Activated naive CD8-positive, alpha-beta T cell treated with anti-CD3 and anti-CD28 coated beads, Interleukin-2, amount 10 ng/mL, durations not matched to agents 7 days and 5 days (primary cell): ENCODE measurements at regions not wholly inside any gene's neighbourhood (a gene's known extent, or its start where the extent isn't known, plus 50 kb on each side); places are given as distances from the start of the nearest gene placed in this dataset.

Experiments
- ATAC-seq: fragments of 150-1000 bp; cut with Tn5 transposase; one replicate; pipeline ENCODE4 v1.10.0; 2021; ENCODE audit warnings: low read depth, moderate library complexity
- POLR2A ChIA-PET: fragments of 350-600 bp; sonication (Branson Sonifier 250); formaldehyde crosslinking; loops from one replicate; lab custom pipeline; 2021; ENCODE audit warnings: antibody characterized with exemption; lab: Charles Lee
- DNase-seq: peaks from one replicate; pipeline ENCODE4 v3.0.0; 2021
- H3K27ac Mint-ChIP-seq: one replicate; pipeline ENCODE4 v1.8.0; 2022; ENCODE audit warnings: mild to moderate bottlenecking, mixed read lengths
- H3K27me3 Mint-ChIP-seq: one replicate; pipeline ENCODE4 v1.8.0; 2022; ENCODE audit warnings: mild to moderate bottlenecking, moderate library complexity, mixed read lengths
- H3K36me3 Mint-ChIP-seq: one replicate; pipeline ENCODE4 v1.8.0; 2021; ENCODE audit warnings: mild to moderate bottlenecking, mixed read lengths
- H3K4me1 Mint-ChIP-seq: one replicate; pipeline ENCODE4 v1.8.0; 2021; ENCODE audit warnings: mixed read lengths
- H3K4me3 Mint-ChIP-seq: one replicate; pipeline ENCODE4 v1.8.0; 2022; ENCODE audit warnings: mild to moderate bottlenecking, moderate library complexity, mixed read lengths
- H3K9me3 Mint-ChIP-seq: one replicate; pipeline ENCODE4 v1.8.0; 2021; ENCODE audit warnings: mixed read lengths

DNA sequence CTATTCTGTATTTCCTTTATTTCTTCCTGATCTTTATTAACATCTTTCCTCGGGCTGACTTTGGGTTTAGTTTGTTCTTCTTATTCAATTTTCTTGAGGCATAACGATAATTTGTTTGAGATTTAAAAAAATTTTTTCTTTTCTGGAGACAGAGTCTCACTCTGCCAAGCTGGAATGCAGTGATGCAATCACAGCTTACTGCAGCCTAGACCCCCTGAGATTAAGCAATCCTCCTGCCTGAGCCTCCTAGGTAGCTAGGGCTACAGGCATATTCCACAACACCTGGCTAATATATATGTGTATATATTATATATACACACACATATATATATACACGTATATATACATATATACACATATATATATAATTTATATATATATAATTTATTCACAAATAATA lies 540.2 kb downstream of the NXPH1 start:
- no peak for ATAC-seq
- Mint-ChIP-seq H3K4me1 (no peaks in the 10 kb centered on the region), H3K27me3 (no peaks in the 10 kb centered on the region), H3K4me3 (no peak overlapping the region), H3K9me3 (peaks cover 4% of the 10 kb centered on the region), H3K36me3 (no peaks in the 10 kb centered on the region), H3K27ac (no peak overlapping the region)
- POLR2A ChIA-PET, result no interaction called here
- no peak for DNase-seq

- H3K27me3 Mint-ChIP-seq, result no peaks in the 10 kb centered on the region
- no peaks in the 10 kb centered on the region for H3K4me1 Mint-ChIP-seq
- no peaks in the 10 kb centered on the region for H3K36me3 Mint-ChIP-seq
- peaks cover 3% of the 10 kb centered on the region for H3K9me3 Mint-ChIP-seq
- H3K4me3 Mint-ChIP-seq, result no peak overlapping the region
- DNase-seq (no peak), ATAC-seq (no peak)
- no peak overlapping the region for H3K27ac Mint-ChIP-seq
- POLR2A ChIA-PET, result no interaction called here
Observed at GRCh38 chr7:8975681-8976080, 542.3 kb downstream of the NXPH1 start.

- Mint-ChIP-seq H3K9me3 (peaks cover 5% of the 10 kb centered on the region), H3K4me3 (no peak overlapping the region), H3K36me3 (no peaks in the 10 kb centered on the region), H3K4me1 (no peaks in the 10 kb centered on the region), H3K27ac (no peak overlapping the region), H3K27me3 (no peaks in the 10 kb centered on the region)
- DNase-seq (no peak), ATAC-seq (no peak)
- POLR2A ChIA-PET, result no interaction called here
Observed at GRCh38 chr7:8982338-8982992, 549.1 kb downstream of the NXPH1 start.

DNA sequence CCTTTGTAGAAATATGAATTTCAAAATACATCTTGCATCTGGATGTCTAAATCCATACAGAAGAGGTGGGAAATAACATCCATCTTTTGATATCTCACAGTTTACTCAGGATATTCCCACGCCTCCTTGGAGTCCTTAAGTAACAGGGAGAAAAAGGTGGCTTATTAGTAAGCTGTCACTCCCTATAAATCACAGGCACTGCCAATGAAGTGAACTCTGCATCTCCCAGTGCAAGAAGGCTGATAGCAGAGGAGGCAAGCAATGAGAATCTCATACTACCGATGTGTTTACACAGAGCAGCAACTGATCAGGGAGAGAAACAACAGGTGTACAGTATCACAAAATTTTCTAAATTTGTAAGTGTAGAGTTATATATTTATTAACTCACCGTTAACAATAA lies 551.8 kb downstream of the NXPH1 start:
- POLR2A ChIA-PET, result no interaction called here

DNA sequence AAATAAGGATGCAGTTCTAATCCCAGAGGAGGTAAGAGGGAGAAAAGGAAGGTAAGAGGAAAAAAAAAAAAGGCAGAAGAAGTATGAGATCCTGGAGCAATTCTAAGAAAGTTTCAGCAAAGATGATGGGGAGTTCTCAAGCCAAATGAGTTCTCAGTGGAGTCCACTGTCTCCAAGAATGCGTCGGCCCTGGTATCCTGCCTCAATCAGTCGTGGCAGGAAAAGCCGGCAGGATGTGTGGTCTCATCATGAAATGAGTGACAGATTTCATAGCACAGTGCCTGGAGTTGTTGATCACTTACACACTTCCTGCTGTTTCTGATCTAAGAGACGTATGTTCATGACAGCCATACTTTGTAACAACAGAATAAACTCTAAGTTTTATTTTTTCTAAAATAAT lies 554.9 kb downstream of the NXPH1 start:
- H3K9me3 Mint-ChIP-seq, result peaks cover 3% of the 10 kb centered on the region
- H3K27me3 Mint-ChIP-seq, result no peaks in the 10 kb centered on the region
- no peaks in the 10 kb centered on the region for H3K4me1 Mint-ChIP-seq
- no peak for ATAC-seq
- no peak overlapping the region for H3K4me3 Mint-ChIP-seq
- no peak for DNase-seq
- POLR2A ChIA-PET, result no interaction called here
- no peak overlapping the region for H3K27ac Mint-ChIP-seq
- H3K36me3 Mint-ChIP-seq, result no peaks in the 10 kb centered on the region

More for the DNA sequence above, 551.8 kb downstream of the NXPH1 start:
- no peaks in the 10 kb centered on the region for H3K4me1 Mint-ChIP-seq
- H3K27me3 Mint-ChIP-seq, result no peaks in the 10 kb centered on the region
- H3K36me3 Mint-ChIP-seq, result no peaks in the 10 kb centered on the region
- peaks cover 6% of the 10 kb centered on the region for H3K9me3 Mint-ChIP-seq
- DNase-seq (no peak), ATAC-seq (no peak)
- no peak overlapping the region for H3K4me3 Mint-ChIP-seq
- no peak overlapping the region for H3K27ac Mint-ChIP-seq

DNA sequence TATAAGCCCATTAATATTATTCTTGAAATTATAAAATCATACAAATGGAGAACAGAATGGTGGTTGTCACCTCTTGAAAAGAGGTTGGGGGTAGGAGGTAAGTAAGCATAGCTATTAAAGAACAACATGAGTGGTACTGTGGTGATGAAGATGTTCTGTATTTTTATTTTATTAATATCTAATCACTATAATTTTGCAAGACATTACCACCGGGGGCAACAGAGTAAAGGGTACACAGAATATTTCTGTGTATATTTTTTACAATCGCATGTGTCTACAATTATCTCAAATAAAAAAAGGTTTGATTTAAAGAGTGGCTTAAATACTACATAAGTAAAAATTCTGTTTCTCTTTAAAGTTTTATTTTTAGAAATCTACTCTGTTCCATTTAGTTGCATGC lies 557.8 kb downstream of the NXPH1 start:
- no peak overlapping the region for H3K4me3 Mint-ChIP-seq
- POLR2A ChIA-PET, result no interaction called here
- DNase-seq (no peak), ATAC-seq (no peak)
- H3K27me3 Mint-ChIP-seq, result no peaks in the 10 kb centered on the region
- peaks cover 4% of the 10 kb centered on the region for H3K9me3 Mint-ChIP-seq
- no peak overlapping the region for H3K27ac Mint-ChIP-seq
- H3K4me1 Mint-ChIP-seq, result no peaks in the 10 kb centered on the region
- no peaks in the 10 kb centered on the region for H3K36me3 Mint-ChIP-seq

DNA sequence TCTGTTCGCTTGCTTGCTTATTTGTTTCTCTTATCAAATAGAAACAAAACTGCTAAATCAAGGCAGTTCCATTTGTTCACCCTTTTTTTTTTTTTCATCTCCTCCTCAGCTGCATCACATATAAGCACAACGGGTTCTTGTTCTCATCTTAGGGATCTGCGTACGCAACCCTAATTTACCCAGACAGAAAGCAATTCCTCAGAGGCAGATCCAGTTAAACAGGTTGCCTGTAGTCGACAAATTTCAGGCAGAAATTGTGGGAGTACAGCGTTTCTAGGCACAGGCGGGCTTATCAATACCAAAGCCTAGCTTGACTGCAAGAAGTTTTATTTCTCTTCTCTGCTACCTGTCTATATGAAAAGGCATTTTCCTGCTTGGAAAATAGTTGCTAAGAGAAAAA lies 565.4 kb downstream of the NXPH1 start:
- no peaks in the 10 kb centered on the region for H3K27me3 Mint-ChIP-seq
- H3K4me3 Mint-ChIP-seq, result no peak overlapping the region
- POLR2A ChIA-PET, result no interaction called here
- DNase-seq (no peak), ATAC-seq (no peak)
- H3K27ac Mint-ChIP-seq, result no peak overlapping the region
- no peaks in the 10 kb centered on the region for H3K4me1 Mint-ChIP-seq
- peaks cover 2% of the 10 kb centered on the region for H3K9me3 Mint-ChIP-seq
- no peaks in the 10 kb centered on the region for H3K36me3 Mint-ChIP-seq

GRCh38 chr7:9013940-9014339 lies 580.5 kb downstream of the NXPH1 start:
- ATAC-seq (no peak), DNase-seq (no peak)
- Mint-ChIP-seq H3K4me3 (no peak overlapping the region), H3K36me3 (no peaks in the 10 kb centered on the region), H3K4me1 (no peaks in the 10 kb centered on the region), H3K27me3 (no peaks in the 10 kb centered on the region), H3K27ac (no peak overlapping the region), H3K9me3 (peaks cover 5% of the 10 kb centered on the region)
- POLR2A ChIA-PET, result no interaction called here

- no peaks in the 10 kb centered on the region for H3K36me3 Mint-ChIP-seq
- POLR2A ChIA-PET, result no interaction called here
- no peaks in the 10 kb centered on the region for H3K27me3 Mint-ChIP-seq
- H3K27ac Mint-ChIP-seq, result no peak overlapping the region
- no peaks in the 10 kb centered on the region for H3K4me1 Mint-ChIP-seq
- ATAC-seq (no peak), DNase-seq (no peak)
- H3K9me3 Mint-ChIP-seq, result peaks cover 6% of the 10 kb centered on the region
- no peak overlapping the region for H3K4me3 Mint-ChIP-seq
Observed at GRCh38 chr7:9017286-9017685, 583.9 kb downstream of the NXPH1 start.

GRCh38 chr7:9022456-9022855 lies 589.0 kb downstream of the NXPH1 start:
- no peaks in the 10 kb centered on the region for H3K4me1 Mint-ChIP-seq
- POLR2A ChIA-PET, result no interaction called here

GRCh38 chr7:9023675-9024294 lies 590.4 kb downstream of the NXPH1 start:
- POLR2A ChIA-PET, result no interaction called here
- DNase-seq (no peak), ATAC-seq (no peak)
- Mint-ChIP-seq H3K27ac (no peak overlapping the region), H3K9me3 (peaks cover 2% of the 10 kb centered on the region), H3K4me3 (no peak overlapping the region), H3K36me3 (no peaks in the 10 kb centered on the region), H3K27me3 (no peaks in the 10 kb centered on the region), H3K4me1 (no peaks in the 10 kb centered on the region)

More at GRCh38 chr7:9022456-9022855, 589.0 kb downstream of the NXPH1 start:
- H3K9me3 Mint-ChIP-seq, result peaks cover 5% of the 10 kb centered on the region
- DNase-seq, result no peak
- H3K4me3 Mint-ChIP-seq, result no peak overlapping the region
- no peak for ATAC-seq
- no peaks in the 10 kb centered on the region for H3K36me3 Mint-ChIP-seq
- H3K27me3 Mint-ChIP-seq, result no peaks in the 10 kb centered on the region
- no peak overlapping the region for H3K27ac Mint-ChIP-seq

GRCh38 chr7:9026121-9026520 lies 592.7 kb downstream of the NXPH1 start:
- H3K27ac Mint-ChIP-seq, result no peak overlapping the region
- ATAC-seq (no peak), DNase-seq (no peak)
- H3K36me3 Mint-ChIP-seq, result no peaks in the 10 kb centered on the region
- H3K27me3 Mint-ChIP-seq, result no peaks in the 10 kb centered on the region
- POLR2A ChIA-PET, result no interaction called here
- H3K9me3 Mint-ChIP-seq, result peaks cover 5% of the 10 kb centered on the region
- no peaks in the 10 kb centered on the region for H3K4me1 Mint-ChIP-seq
- no peak overlapping the region for H3K4me3 Mint-ChIP-seq

DNA sequence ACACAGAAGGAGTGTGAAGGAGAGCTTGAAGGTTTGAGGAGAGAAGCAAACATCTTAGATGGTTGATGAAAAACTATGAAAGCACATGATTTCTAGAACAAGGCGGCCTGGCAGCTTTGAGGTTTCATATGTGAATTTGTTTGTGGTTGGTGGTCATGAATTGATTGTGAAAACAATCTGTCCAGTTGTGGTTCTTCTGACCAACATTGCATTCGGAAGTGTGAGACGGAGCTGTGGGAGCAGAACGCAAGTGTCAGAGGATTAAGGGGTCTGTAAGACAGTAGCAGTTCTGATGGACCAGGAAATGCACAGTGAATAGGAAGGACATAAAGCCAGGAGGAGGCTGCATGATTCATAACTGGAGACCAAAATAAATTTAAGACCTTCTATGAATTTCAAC lies 594.6 kb downstream of the NXPH1 start:
- DNase-seq, result no peak
- POLR2A ChIA-PET, result no interaction called here
- Mint-ChIP-seq H3K4me3 (no peak overlapping the region), H3K36me3 (no peaks in the 10 kb centered on the region), H3K9me3 (peaks cover 2% of the 10 kb centered on the region), H3K27me3 (no peaks in the 10 kb centered on the region), H3K27ac (no peak overlapping the region), H3K4me1 (no peaks in the 10 kb centered on the region)
- no peak for ATAC-seq

- Mint-ChIP-seq H3K27me3 (no peaks in the 10 kb centered on the region), H3K9me3 (peaks cover 2% of the 10 kb centered on the region), H3K27ac (no peak overlapping the region), H3K4me1 (no peaks in the 10 kb centered on the region), H3K36me3 (no peaks in the 10 kb centered on the region), H3K4me3 (no peak overlapping the region)
- POLR2A ChIA-PET, result no interaction called here
- DNase-seq, result no peak
- no peak for ATAC-seq
Observed at GRCh38 chr7:9029681-9030530, 596.5 kb downstream of the NXPH1 start.
